BJ (cell line): ENCODE measurements at regions not wholly inside any gene's neighbourhood (a gene's known extent, or its start where the extent isn't known, plus 50 kb on each side); places are given as distances from the start of the nearest gene placed in this dataset.

Experiments used
- CTCF ChIA-PET: fragments of 350-600 bp; formaldehyde crosslinking; extraction: SDS; loops from one replicate; lab custom pipeline; 2021; ENCODE audit warnings: antibody characterized with exemption, inconsistent platforms; lab: Yijun Ruan, JAX
- POLR2A ChIA-PET: fragments of 300-600 bp; sonication (Branson Sonifier 250); formaldehyde crosslinking; extraction: SDS; loops from one replicate; lab custom pipeline; 2021; ENCODE audit warnings: antibody characterized with exemption; lab: Charles Lee
- DNase-seq: peaks from one replicate; pipeline ENCODE4 v3.0.0-alpha.2; 2011; ENCODE audit warnings: low read depth
- H3K27me3 ChIP-seq: 2 replicates; pipeline ENCODE4 v1.6.0; 2011; ENCODE audit warnings: low read length; ENCODE audit not compliant: control insufficient read depth, insufficient read depth
- H3K36me3 ChIP-seq: 2 replicates; pipeline ENCODE4 v1.5.1; 2011; ENCODE audit warnings: low read length; ENCODE audit not compliant: control insufficient read depth, insufficient read depth
- H3K4me3 ChIP-seq: 2 replicates; pipeline ENCODE4 v1.5.1; 2011; ENCODE audit warnings: low read depth, mild to moderate bottlenecking, control low read depth, low read length
- TF ChIP-seq, protein P1 (sequence below): IDR thresholded peaks from 2 replicates; pipeline ENCODE4 v1.5.1; 2011; ENCODE audit warnings: low read depth, mild to moderate bottlenecking, control low read depth, inconsistent platforms, low read length, moderate library complexity; ENCODE audit not compliant: insufficient read depth

DNA sequence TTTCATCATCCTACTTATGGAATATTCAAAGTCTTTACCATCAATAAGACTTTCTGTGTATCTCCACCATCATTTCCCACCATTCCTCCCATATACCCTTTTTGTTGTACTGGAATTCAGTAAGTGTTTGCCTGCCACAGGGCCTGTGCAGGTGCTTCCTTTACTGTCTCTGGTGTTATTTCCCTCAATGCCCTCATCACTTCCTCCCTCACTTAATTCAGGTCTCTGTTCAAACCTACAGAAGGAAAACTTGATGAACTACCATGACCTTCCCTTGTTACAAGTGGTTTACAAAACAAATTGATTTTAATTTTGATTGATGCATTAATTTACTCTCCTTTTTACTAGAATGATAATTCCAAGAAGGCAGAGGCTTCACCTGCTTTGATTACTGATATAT, 159.5 kb upstream of the FAT4 start:
- CTCF ChIA-PET: no interaction called here

DNA sequence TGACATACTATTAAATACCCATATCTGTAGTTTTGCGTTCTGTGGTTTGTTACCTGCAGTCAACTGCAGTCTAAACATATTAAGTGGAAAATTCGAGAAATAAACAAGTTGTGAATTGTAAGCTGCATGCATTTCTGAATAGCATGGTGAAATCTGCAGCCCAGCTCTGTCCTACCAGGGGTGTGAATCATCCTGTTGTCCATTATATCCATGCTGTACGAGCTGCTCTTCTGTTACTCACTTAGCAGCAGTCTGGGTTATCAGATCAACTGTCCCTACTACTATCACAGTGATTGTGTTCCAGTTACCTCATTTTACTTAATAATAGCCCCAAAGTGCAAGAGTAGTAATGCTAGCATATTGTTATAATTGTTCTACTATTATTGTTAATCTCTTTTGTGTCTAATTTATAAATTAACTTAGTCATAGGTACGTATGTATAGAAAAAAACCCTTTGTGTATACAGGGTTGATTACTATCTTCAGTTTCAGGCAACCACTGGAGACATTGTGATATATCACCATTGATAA, 173.7 kb upstream of the FAT4 start:
- POLR2A ChIA-PET: no interaction called here
- H3K27me3 ChIP-seq: no peaks in the 10 kb centered on the region
- H3K4me3 ChIP-seq: no peak overlapping the region
- H3K36me3 ChIP-seq: no peaks in the 10 kb centered on the region
- CTCF ChIA-PET: interaction anchor here (0.8 kb wide), 1 partner anchor 10 kb away, joined by 3 read pairs; no protein-coding TSS in a partner anchor
- no peak for DNase-seq
- TF ChIP-seq, protein P1, sequence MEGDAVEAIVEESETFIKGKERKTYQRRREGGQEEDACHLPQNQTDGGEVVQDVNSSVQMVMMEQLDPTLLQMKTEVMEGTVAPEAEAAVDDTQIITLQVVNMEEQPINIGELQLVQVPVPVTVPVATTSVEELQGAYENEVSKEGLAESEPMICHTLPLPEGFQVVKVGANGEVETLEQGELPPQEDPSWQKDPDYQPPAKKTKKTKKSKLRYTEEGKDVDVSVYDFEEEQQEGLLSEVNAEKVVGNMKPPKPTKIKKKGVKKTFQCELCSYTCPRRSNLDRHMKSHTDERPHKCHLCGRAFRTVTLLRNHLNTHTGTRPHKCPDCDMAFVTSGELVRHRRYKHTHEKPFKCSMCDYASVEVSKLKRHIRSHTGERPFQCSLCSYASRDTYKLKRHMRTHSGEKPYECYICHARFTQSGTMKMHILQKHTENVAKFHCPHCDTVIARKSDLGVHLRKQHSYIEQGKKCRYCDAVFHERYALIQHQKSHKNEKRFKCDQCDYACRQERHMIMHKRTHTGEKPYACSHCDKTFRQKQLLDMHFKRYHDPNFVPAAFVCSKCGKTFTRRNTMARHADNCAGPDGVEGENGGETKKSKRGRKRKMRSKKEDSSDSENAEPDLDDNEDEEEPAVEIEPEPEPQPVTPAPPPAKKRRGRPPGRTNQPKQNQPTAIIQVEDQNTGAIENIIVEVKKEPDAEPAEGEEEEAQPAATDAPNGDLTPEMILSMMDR: no peak

More for the DNA sequence above, 159.5 kb upstream of the FAT4 start:
- H3K27me3 ChIP-seq: no peaks in the 10 kb centered on the region
- H3K36me3 ChIP-seq: no peaks in the 10 kb centered on the region
- TF ChIP-seq, protein P1: no peak
- no peak for DNase-seq
- POLR2A ChIA-PET: no interaction called here
- H3K4me3 ChIP-seq: no peak overlapping the region

DNA sequence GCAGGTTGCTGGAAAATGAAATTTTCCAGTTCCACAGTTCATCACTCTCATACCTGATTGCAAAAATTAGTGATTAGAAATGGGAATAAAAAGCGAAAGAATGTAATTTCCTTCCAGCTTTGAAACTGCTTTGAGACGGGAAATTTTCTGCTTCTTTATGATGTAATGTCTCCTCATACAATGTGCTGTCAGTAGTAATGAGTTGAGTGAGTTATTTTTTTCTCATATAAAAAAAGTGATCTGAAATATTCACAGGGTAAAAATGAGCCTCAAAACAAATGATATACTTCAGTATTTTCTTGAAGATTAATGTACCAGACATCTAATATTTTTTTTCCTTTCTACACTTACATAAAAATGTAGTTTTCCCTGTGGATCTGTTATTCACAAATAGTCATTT, 179.1 kb upstream of the FAT4 start:
- H3K27me3 ChIP-seq: no peaks in the 10 kb centered on the region
- TF ChIP-seq, protein P1: no peak
- CTCF ChIA-PET: interaction anchor here (0.7 kb wide), 1 partner anchor 108 kb away, joined by 3 read pairs; no protein-coding TSS in a partner anchor
- no peak for DNase-seq
- H3K36me3 ChIP-seq: no peaks in the 10 kb centered on the region
- no peak overlapping the region for H3K4me3 ChIP-seq
- POLR2A ChIA-PET: no interaction called here

DNA sequence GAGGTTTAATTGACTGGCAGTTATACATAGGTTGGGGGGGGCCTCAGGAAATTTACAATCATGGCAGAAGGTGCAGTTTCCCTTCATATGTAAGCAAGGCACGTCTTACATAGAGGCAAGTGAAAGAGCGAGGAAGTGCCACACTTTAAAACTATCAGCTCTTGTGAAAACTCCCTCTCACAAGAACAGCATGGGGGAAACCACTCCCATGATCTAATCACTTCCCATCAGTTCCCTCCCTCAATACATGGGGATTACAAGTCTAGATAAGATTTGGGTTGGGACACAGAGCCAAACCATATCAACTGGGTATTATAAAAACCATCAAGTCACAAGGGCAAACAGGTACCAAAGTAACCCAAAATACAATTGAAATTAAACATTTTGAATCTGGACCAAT, 182.0 kb upstream of the FAT4 start:
- CTCF ChIA-PET: interaction anchor here (0.8 to 1.1 kb wide), 2 partner anchors 13 to 15 kb away, joined by 3 read pairs; no protein-coding TSS in a partner anchor
- Histone ChIP-seq H3K4me3 (no peak overlapping the region), H3K36me3 (no peaks in the 10 kb centered on the region), H3K27me3 (no peaks in the 10 kb centered on the region)
- POLR2A ChIA-PET: no interaction called here
- no peak for DNase-seq
- TF ChIP-seq, protein P1: no peak

DNA sequence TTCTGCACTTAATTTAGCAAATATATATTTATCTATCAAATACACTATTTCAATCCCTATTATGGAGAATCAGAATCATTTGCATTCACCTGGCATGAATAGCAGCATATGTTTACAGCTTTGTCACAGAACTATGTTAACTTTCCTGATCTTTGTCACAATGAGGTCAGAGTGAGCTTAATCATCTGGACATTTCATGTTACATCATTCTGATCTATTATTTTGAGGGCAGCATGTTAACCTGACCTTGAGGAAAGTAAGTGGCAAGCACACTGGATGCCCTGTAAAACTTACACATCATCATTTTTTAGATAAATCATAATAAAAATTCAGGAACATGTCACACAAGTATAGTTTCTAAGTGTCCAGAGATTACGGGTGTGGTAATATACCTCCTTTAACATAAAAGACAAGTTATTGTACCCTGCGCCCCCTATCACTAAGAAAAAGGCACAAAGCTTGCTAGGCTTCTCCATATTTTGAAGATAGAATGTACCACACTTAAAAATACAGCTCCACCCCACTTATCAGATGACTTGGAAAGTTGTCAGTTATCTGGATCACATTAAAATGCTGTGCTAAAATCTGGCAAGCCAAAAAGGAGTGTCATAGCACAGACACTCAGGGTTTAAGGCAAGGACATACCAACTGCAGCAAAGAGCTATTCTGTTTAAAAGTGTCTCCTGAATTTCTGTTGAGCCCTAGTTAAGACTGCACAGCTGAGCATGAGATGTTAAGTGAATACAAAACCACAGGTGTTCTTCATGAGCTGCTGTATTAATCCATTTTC, 182.7 kb upstream of the FAT4 start:
- TF ChIP-seq, protein P1: no peak
- H3K36me3 ChIP-seq: no peaks in the 10 kb centered on the region
- no peak overlapping the region for H3K4me3 ChIP-seq
- ChIA-PET CTCF (interaction anchor here (0.8 to 1.1 kb wide), 2 partner anchors 14 to 16 kb away, joined by 3 read pairs; no protein-coding TSS in a partner anchor), POLR2A (no interaction called here)
- DNase-seq: peak; percentile 30
- H3K27me3 ChIP-seq: no peaks in the 10 kb centered on the region
